Peyer's patch (tissue), 4 donors: ENCODE measurements at regions not wholly inside any gene's neighbourhood (a gene's known extent, or its start where the extent isn't known, plus 50 kb on each side); places are given as distances from the start of the nearest gene placed in this dataset.

ENCODE experiments used
- DNase-seq, 3 donors: peaks; one replicate each; pipeline ENCODE4 v3.0.0-alpha.2; 2017 to 2019
- H3K27ac ChIP-seq, 4 donors: fragments of 200-600 bp; sonication (generic); one replicate each; pipeline ENCODE4 v1.5.1; 2016 to 2019
- H3K27me3 ChIP-seq, 2 donors: fragments of 200-600 bp; sonication (generic); one replicate each; pipeline ENCODE4 v1.5.1; 2019
- H3K36me3 ChIP-seq, 3 donors: fragments of 200-600 bp; sonication (generic); one replicate each; pipeline ENCODE4 v1.5.1; 2016 to 2019
- H3K4me1 ChIP-seq, 4 donors: fragments of 200-600 bp; sonication (generic); one replicate each; pipeline ENCODE4 v1.5.1; 2016 to 2019
- H3K4me3 ChIP-seq, 4 donors: fragments of 200-600 bp; sonication (generic); 1 replicate in 3 of 4; 2 replicates in 1 of 4; pipeline ENCODE4 v1.5.1; 2016 to 2019; ENCODE audit warnings: mild to moderate bottlenecking in 1 of 4
- H3K9me3 ChIP-seq, 4 donors: fragments of 200-600 bp; sonication (generic); one replicate each; pipeline ENCODE4 v1.5.1; 2016 to 2019; ENCODE audit warnings: mild to moderate bottlenecking in 1 of 4
- CTCF ChIP-seq, 6 experiments: fragments of 450-650 bp in 4 of 6; fragments of 200-600 bp in 2 of 6; sonication (generic) in 1 of 6; IDR thresholded peaks; one replicate each; pipeline ENCODE4 v1.5.1; 2017 to 2019; ENCODE audit warnings: antibody characterized with exemption in 6 of 6, mild to moderate bottlenecking in 3 of 6, moderate library complexity in 1 of 6
- POLR2A ChIP-seq, 2 donors: fragments of 450-650 bp; IDR thresholded peaks; one replicate each; pipeline ENCODE4 v1.5.1; 2017; ENCODE audit warnings: antibody characterized with exemption in 2 of 2, mild to moderate bottlenecking in 2 of 2, moderate library complexity in 2 of 2

- Histone ChIP-seq H3K36me3 (no peaks in the 10 kb centered on the region), H3K4me3 (no peak overlapping the region), H3K4me1 (no peaks in the 10 kb centered on the region), H3K27ac (no peak overlapping the region), H3K27me3 (no peaks in the 10 kb centered on the region), H3K9me3 (no peaks in the 10 kb centered on the region)
- no peak for DNase-seq
- TF ChIP-seq CTCF (IDR thresholded peaks at IDR 0.05) (no peak), POLR2A (IDR thresholded peaks at IDR 0.05) (no peak)
These were observed 67.4 kb downstream of the CYB561 start for GRCh38 chr17:63378411-63379375.

DNA sequence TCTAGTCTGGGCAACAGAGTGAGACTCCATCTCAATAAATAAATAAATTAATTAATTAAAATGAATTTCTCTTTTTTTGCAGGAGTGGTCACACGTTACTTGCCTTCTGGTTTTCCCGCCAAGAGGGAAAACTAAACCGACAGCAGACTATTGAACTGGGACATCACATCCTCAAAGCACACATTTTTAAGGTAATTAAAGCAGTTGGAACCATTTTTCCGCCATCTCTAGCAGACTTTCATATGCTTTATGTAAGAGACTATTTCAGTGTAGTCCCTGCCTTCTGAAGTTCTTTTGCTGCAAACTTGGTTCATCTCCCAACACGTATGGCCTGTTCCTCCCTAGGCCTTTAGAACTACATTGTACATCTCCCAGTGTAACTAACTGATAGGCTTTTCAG lies 66.5 kb downstream of the CYB561 start:
- TF ChIP-seq POLR2A (IDR thresholded peaks at IDR 0.05) (no peak), CTCF (IDR thresholded peaks at IDR 0.05) (no peak)
- H3K4me1 ChIP-seq = no peaks in the 10 kb centered on the region

GRCh38 chr17:63381101-63381729 lies 64.9 kb downstream of the CYB561 start:
- no peak overlapping the region for H3K27ac ChIP-seq
- H3K27me3 ChIP-seq = no peaks in the 10 kb centered on the region
- H3K9me3 ChIP-seq = no peaks in the 10 kb centered on the region
- H3K4me1 ChIP-seq = no peaks in the 10 kb centered on the region
- TF ChIP-seq CTCF (IDR thresholded peaks at IDR 0.05) (no peak), POLR2A (IDR thresholded peaks at IDR 0.05) (no peak)
- H3K4me3 ChIP-seq = no peak overlapping the region
- H3K36me3 ChIP-seq = no peaks in the 10 kb centered on the region
- DNase-seq = no peak

More for the DNA sequence above, 66.5 kb downstream of the CYB561 start:
- H3K27me3 ChIP-seq = no peaks in the 10 kb centered on the region
- DNase-seq = no peak
- no peak overlapping the region for H3K4me3 ChIP-seq
- H3K27ac ChIP-seq = no peak overlapping the region
- no peaks in the 10 kb centered on the region for H3K36me3 ChIP-seq
- no peaks in the 10 kb centered on the region for H3K9me3 ChIP-seq

DNA sequence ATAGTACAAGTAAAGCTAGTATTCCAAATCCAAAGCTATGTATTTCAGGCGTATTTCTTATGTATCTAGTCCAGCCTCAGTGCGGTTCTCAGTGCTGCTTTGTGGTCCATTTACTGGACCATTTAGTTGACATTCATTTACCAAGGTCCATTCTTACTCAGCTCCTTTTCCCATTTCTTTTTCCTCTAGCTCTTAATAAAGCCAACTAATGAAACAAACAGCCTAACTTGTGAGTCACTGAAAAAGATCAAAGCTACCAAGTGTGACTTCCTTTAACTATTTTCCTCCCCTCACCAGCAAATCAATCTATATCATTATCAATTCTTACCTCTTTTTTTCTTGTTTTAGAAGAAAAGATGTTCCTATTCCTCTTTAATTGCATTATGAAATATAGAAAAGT lies 64.0 kb downstream of the CYB561 start:
- Histone ChIP-seq H3K4me3 (no peak overlapping the region), H3K36me3 (no peaks in the 10 kb centered on the region), H3K27ac (no peak overlapping the region), H3K27me3 (no peaks in the 10 kb centered on the region), H3K9me3 (no peaks in the 10 kb centered on the region), H3K4me1 (no peaks in the 10 kb centered on the region)
- no peak for DNase-seq
- TF ChIP-seq CTCF (IDR thresholded peaks at IDR 0.05) (no peak), POLR2A (IDR thresholded peaks at IDR 0.05) (no peak)
